ENCODE measurements at regions not wholly inside any gene's neighbourhood (a gene's known extent, or its start where the extent isn't known, plus 50 kb on each side); places are given as distances from the start of the nearest gene placed in this dataset.

GRCh38 chr1:213929398-213929797, 58.4 kb upstream of the PROX1 start:
- H3K27ac ChIP-seq (ENCODE audit: low read length), result no peak overlapping the region
- H3K27me3 ChIP-seq (ENCODE audit: insufficient read depth, low read length), result no peaks in the 10 kb centered on the region
- H3K36me3 ChIP-seq (ENCODE audit: insufficient read depth, low read depth, low read length), result no peaks in the 10 kb centered on the region
- H3K4me1 ChIP-seq (ENCODE audit: insufficient read depth, low read length), result no peaks in the 10 kb centered on the region
- H3K4me3 ChIP-seq (ENCODE audit: low read length), result no peak overlapping the region
- no peaks in the 10 kb centered on the region for H3K9me3 ChIP-seq (ENCODE audit: insufficient read depth, low read depth, low read length)
- no peak overlapping the region for H3K9ac ChIP-seq (ENCODE audit: low read depth, low read length)

GRCh38 chr1:213931836-213932235, 55.9 kb upstream of the PROX1 start:
- no peaks in the 10 kb centered on the region for H3K9me3 ChIP-seq (ENCODE audit: insufficient read depth, low read depth, low read length)
- H3K27ac ChIP-seq (ENCODE audit: low read length), result no peak overlapping the region
- H3K36me3 ChIP-seq (ENCODE audit: insufficient read depth, low read depth, low read length), result no peaks in the 10 kb centered on the region
- H3K9ac ChIP-seq (ENCODE audit: low read depth, low read length), result no peak overlapping the region
- H3K4me3 ChIP-seq (ENCODE audit: low read length), result no peak overlapping the region
- no peaks in the 10 kb centered on the region for H3K4me1 ChIP-seq (ENCODE audit: insufficient read depth, low read length)
- no peaks in the 10 kb centered on the region for H3K27me3 ChIP-seq (ENCODE audit: insufficient read depth, low read length)

DNA sequence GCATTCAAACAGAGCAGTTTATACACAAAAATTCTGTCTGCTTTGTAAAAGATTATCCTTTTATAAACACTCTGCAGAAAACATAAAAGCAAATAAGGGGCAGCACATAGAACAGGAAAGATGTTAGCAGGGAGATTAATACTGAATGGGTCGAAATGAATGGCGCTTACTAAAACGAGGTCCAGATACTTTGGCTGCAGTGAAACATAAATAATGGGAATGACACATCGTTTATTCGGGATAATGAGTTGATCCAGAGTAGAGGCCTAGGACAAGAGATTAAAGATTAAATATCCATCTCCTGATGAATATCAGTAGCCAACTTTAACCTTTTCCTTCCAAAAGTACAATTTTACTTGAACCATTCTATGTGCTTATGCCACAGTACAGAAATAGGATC, 54.4 kb upstream of the PROX1 start:
- no peaks in the 10 kb centered on the region for H3K27me3 ChIP-seq (ENCODE audit: insufficient read depth, low read length)
- H3K9me3 ChIP-seq (ENCODE audit: insufficient read depth, low read depth, low read length), result no peaks in the 10 kb centered on the region
- no peaks in the 10 kb centered on the region for H3K4me1 ChIP-seq (ENCODE audit: insufficient read depth, low read length)
- no peak overlapping the region for H3K27ac ChIP-seq (ENCODE audit: low read length)
- no peak overlapping the region for H3K9ac ChIP-seq (ENCODE audit: low read depth, low read length)
- H3K36me3 ChIP-seq (ENCODE audit: insufficient read depth, low read depth, low read length), result no peaks in the 10 kb centered on the region
- H3K4me3 ChIP-seq (ENCODE audit: low read length), result no peak overlapping the region

- Histone ChIP-seq H3K9ac (ENCODE audit: low read depth, low read length) (no peak overlapping the region), H3K27ac (ENCODE audit: low read length) (no peak overlapping the region), H3K4me1 (ENCODE audit: insufficient read depth, low read length) (no peaks in the 10 kb centered on the region), H3K4me3 (ENCODE audit: low read length) (no peak overlapping the region), H3K27me3 (ENCODE audit: insufficient read depth, low read length) (no peaks in the 10 kb centered on the region), H3K36me3 (ENCODE audit: insufficient read depth, low read depth, low read length) (no peaks in the 10 kb centered on the region), H3K9me3 (ENCODE audit: insufficient read depth, low read depth, low read length) (no peaks in the 10 kb centered on the region)
Observed at GRCh38 chr1:213934649-213935048, 53.1 kb upstream of the PROX1 start.

GRCh38 chr1:213936571-213936970, 51.2 kb upstream of the PROX1 start:
- Histone ChIP-seq H3K9ac (ENCODE audit: low read depth, low read length) (no peak overlapping the region), H3K27me3 (ENCODE audit: insufficient read depth, low read length) (no peaks in the 10 kb centered on the region), H3K4me1 (ENCODE audit: insufficient read depth, low read length) (peaks cover 4% of the 10 kb centered on the region; the same call in 1 of the 2 replicates), H3K36me3 (ENCODE audit: insufficient read depth, low read depth, low read length) (no peaks in the 10 kb centered on the region), H3K9me3 (ENCODE audit: insufficient read depth, low read depth, low read length) (no peaks in the 10 kb centered on the region), H3K4me3 (ENCODE audit: low read length) (no peak overlapping the region), H3K27ac (ENCODE audit: low read length) (no peak overlapping the region)

Data from iPS-20b (cell line).